K562 (cell line): ENCODE measurements at regions not wholly inside any gene's neighbourhood (a gene's known extent, or its start where the extent isn't known, plus 50 kb on each side); places are given as distances from the start of the nearest gene placed in this dataset.

Experiments used
- ATAC-seq: fragments of 200-7000 bp; cut with Tn5 transposase; 3 replicates; pipeline ENCODE4 v1.9.1; 2020; ENCODE audit warnings: moderate library complexity
- BruUV-seq: library from RNA; stranded (reverse); fragments of 400-500 nt; replicated peaks from 2 replicates; lab custom pipeline; 2021; lab: Mats Ljungman, UMichigan
- CTCF ChIA-PET: fragments of 300-600 bp; formaldehyde crosslinking; extraction: SDS; loops from one replicate; lab custom pipeline; 2021; ENCODE audit warnings: low intra/inter-chr PET ratio; lab: Yijun Ruan, JAX
- POLR2A ChIA-PET: fragments of 300-600, 350-650 bp; sonication (Branson Sonifier 250); formaldehyde crosslinking; extraction: SDS; loops from one replicate; lab custom pipeline; 2021; ENCODE audit warnings: antibody characterized with exemption, inconsistent platforms; lab: Yijun Ruan, JAX
- DNase-seq, 4 experiments: peaks; one replicate each; pipeline versions ENCODE4 v3.0.0 to v3.0.0-alpha.2; 2011 to 2018; ENCODE audit warnings: low spot score in 3 of 4, mixed read lengths in 3 of 4; ENCODE audit errors: extremely low read depth in 1 of 4
- FAIRE-seq: peaks from 2 replicates; lab custom pipeline; 2011; peaks lifted over from hg19 to GRCh38; lab: Jason Lieb, UNC
- H2AFZ ChIP-seq: 2 replicates; pipeline ENCODE4 v1.6.0; 2011; ENCODE audit warnings: low read depth, low read length, control low read depth, inconsistent platforms
- H3K27ac ChIP-seq: fragments of 200-600 bp; 3 replicates; pipeline ENCODE4 v1.8.0; 2011; ENCODE audit warnings: low read depth, mild to moderate bottlenecking, control low read depth, inconsistent platforms, low read length, moderate library complexity, mixed read lengths; ENCODE audit errors: extremely low read depth
- H3K27me3 ChIP-seq, 2 experiments: fragments of 300-600 bp in 1 of 2; 2 replicates in 1 of 2; 3 replicates in 1 of 2; pipeline versions ENCODE4 v1.6.0 to v1.8.0; 2011; ENCODE audit warnings: inconsistent platforms in 2 of 2, low read length in 2 of 2, mild to moderate bottlenecking in 1 of 2, mixed read lengths in 1 of 2, moderate library complexity in 1 of 2; ENCODE audit not compliant: control insufficient read depth in 2 of 2, insufficient read depth in 2 of 2
- H3K36me3 ChIP-seq: fragments of 300-600 bp; 3 replicates; pipeline ENCODE4 v1.8.0; 2011; ENCODE audit warnings: mild to moderate bottlenecking, low read length, inconsistent platforms; ENCODE audit not compliant: control insufficient read depth, insufficient read depth
- H3K4me1 ChIP-seq, 2 experiments: fragments of 200-600 bp in 1 of 2; replicated peaks in 1 of 2; 2 replicates in 1 of 2; 3 replicates in 1 of 2; pipeline versions ENCODE4 v1.5.1 to v1.8.0; 2011; ENCODE audit warnings: inconsistent platforms in 2 of 2, low read length in 2 of 2, mild to moderate bottlenecking in 1 of 2, mixed read lengths in 1 of 2, moderate library complexity in 1 of 2; ENCODE audit not compliant: control insufficient read depth in 2 of 2, insufficient read depth in 2 of 2
- H3K4me2 ChIP-seq: 2 replicates; pipeline ENCODE4 v1.6.1; 2011; ENCODE audit warnings: low read length, control low read depth, inconsistent platforms, mixed read lengths; ENCODE audit not compliant: insufficient read depth
- H3K4me3 ChIP-seq: fragments of 200-600 bp; sonication (generic), shearing (Covaris generic); 2 replicates; pipeline ENCODE4 v1.5.1; 2016; ENCODE audit warnings: control low read depth, inconsistent platforms
- H3K79me2 ChIP-seq: fragments of 200-600 bp; 3 replicates; pipeline ENCODE4 v1.8.0; 2011; ENCODE audit warnings: low read length, inconsistent platforms; ENCODE audit not compliant: control insufficient read depth, insufficient read depth
- H3K9ac ChIP-seq, 2 experiments: 2 replicates each; pipeline versions ENCODE4 v1.6.0 to v1.6.1; 2011; ENCODE audit warnings: low read depth in 2 of 2, low read length in 2 of 2, control low read depth in 1 of 2, inconsistent platforms in 1 of 2, mild to moderate bottlenecking in 1 of 2, mixed read lengths in 1 of 2; ENCODE audit not compliant: insufficient read depth in 1 of 2
- H3K9me1 ChIP-seq: one replicate; pipeline ENCODE4 v1.6.0; 2011; ENCODE audit warnings: inconsistent platforms, mild to moderate bottlenecking, low read length, moderate library complexity; ENCODE audit not compliant: control insufficient read depth, insufficient read depth
- H3K9me3 ChIP-seq: replicated peaks from 2 replicates; pipeline ENCODE4 v1.5.1; 2011; ENCODE audit warnings: low read depth, low read length, inconsistent platforms; ENCODE audit not compliant: control insufficient read depth, insufficient read depth
- H4K20me1 ChIP-seq: replicated peaks from 2 replicates; pipeline ENCODE4 v1.6.1; 2011; ENCODE audit warnings: low read length, inconsistent platforms, mixed read lengths; ENCODE audit not compliant: control insufficient read depth, insufficient read depth
- CUX1 ChIP-seq: fragments of 200-800 bp; sonication (Bioruptor generic); IDR thresholded peaks from 2 replicates; pipeline ENCODE4 v1.6.1; 2016; ENCODE audit warnings: missing genetic modification characterization, missing compliant biosample characterization
- HCFC1 ChIP-seq: IDR thresholded peaks from 2 replicates; pipeline ENCODE4 v1.6.1; 2012; ENCODE audit warnings: low read depth, low read length, improper control_type of control experiment
- HNRNPLL ChIP-seq: fragments of 200-400 bp; formaldehyde crosslinking; IDR thresholded peaks from 2 replicates; pipeline ENCODE4 v1.6.1; 2017; ENCODE audit warnings: low read length, low read depth, mild to moderate bottlenecking; ENCODE audit not compliant: poor library complexity, severe bottlenecking
- ILF3 ChIP-seq: fragments of 450-650 bp; IDR thresholded peaks from 2 replicates; pipeline ENCODE4 v1.6.1; 2018; ENCODE audit warnings: antibody characterized with exemption, mild to moderate bottlenecking, moderate library complexity, borderline replicate concordance
- MECOM ChIP-seq: fragments of 250-450 bp; sonication (Bioruptor Pico); IDR thresholded peaks from 2 replicates; pipeline ENCODE4 v1.8.0; 2022; ENCODE audit warnings: inconsistent platforms
- SMARCC2 ChIP-seq: fragments of 450-650 bp; IDR thresholded peaks from 2 replicates; pipeline ENCODE4 v1.6.1; 2017; ENCODE audit warnings: antibody characterized with exemption, moderate library complexity, mild to moderate bottlenecking, low read depth
- SPI1 ChIP-seq: IDR thresholded peaks from 2 replicates; pipeline ENCODE4 v1.6.1; 2011; ENCODE audit warnings: low read depth, low read length, control low read depth, borderline replicate concordance
- ZNF146 ChIP-seq: IDR thresholded peaks from one replicate; pipeline ENCODE4 v1.6.1; 2018; ENCODE audit warnings: missing compliant biosample characterization; ENCODE audit not compliant: unreplicated experiment
- WGBS: fragments of 100-300 bp; shearing (Covaris generic); methylation state at CpG from one replicate; pipeline ENCODE4 v1.1.6; 2016; ENCODE audit warnings: low coverage, mixed read lengths; ENCODE audit not compliant: insufficient coverage; ENCODE audit errors: missing lambda C conversion rate; 5-methylcytosine and 5-hydroxymethylcytosine counted together
- in situ Hi-C: fragments of 300-500 bp; cut with MboI; formaldehyde crosslinking; loops from 4 replicates; pipeline ENCODE4 v1.15.0; 2018; ENCODE audit warnings: inconsistent platforms, mixed read lengths
- intact Hi-C: fragments of 100-400 bp; cut with micrococcal nuclease; formaldehyde crosslinking; loops from 2 replicates; pipeline ENCODE4 v1.14.2; 2022
- TF ChIP-seq, protein P1 (sequence below): fragments of 250-450 bp; sonication (Bioruptor Pico); IDR thresholded peaks from 2 replicates; pipeline ENCODE4 v1.5.0; 2021; ENCODE audit warnings: mild to moderate bottlenecking, moderate library complexity
- TF ChIP-seq, protein P2 (sequence below): fragments of 450-650 bp; formaldehyde crosslinking; conservative IDR thresholded peaks from 2 replicates; pipeline ENCODE4 v1.4.0; 2022; ENCODE audit warnings: mild to moderate bottlenecking, missing genetic modification characterization

GRCh38 chr9:7226007-7226640, 468.4 kb downstream of the KDM4C start:
- Histone ChIP-seq H4K20me1 (no peaks in the 10 kb centered on the region), H3K4me2 (no peak overlapping the region), H3K36me3 (no peaks in the 10 kb centered on the region), H3K27me3 (peaks cover 0 to 10% of the 10 kb centered on the region in 2 experiments; a peak in 2 of 5 replicates), H3K79me2 (no peaks in the 10 kb centered on the region), H3K4me1 (no peaks in the 10 kb centered on the region), H3K9ac (no peak overlapping the region), H3K9me1 (no peaks in the 10 kb centered on the region), H3K4me3 (no peak overlapping the region), H2AFZ (no peak overlapping the region), H3K9me3 (no peaks in the 10 kb centered on the region), H3K27ac (no peak overlapping the region)
- ChIA-PET CTCF (interaction anchor here (0.7 kb wide), 1 partner anchor 174 kb away, joined by 3 read pairs; no protein-coding TSS in a partner anchor), POLR2A (no interaction called here)
- in situ Hi-C loops: no loop called here
- ATAC-seq (no peak), DNase-seq (no peak), FAIRE-seq (no peak)
- intact Hi-C loops: no loop called here
- 0% methylated on average over 7 of the region's 7 CpGs for WGBS
- BruUV-seq: no TSS peak
- TF ChIP-seq HNRNPLL: no peak
- TF ChIP-seq, protein P1, sequence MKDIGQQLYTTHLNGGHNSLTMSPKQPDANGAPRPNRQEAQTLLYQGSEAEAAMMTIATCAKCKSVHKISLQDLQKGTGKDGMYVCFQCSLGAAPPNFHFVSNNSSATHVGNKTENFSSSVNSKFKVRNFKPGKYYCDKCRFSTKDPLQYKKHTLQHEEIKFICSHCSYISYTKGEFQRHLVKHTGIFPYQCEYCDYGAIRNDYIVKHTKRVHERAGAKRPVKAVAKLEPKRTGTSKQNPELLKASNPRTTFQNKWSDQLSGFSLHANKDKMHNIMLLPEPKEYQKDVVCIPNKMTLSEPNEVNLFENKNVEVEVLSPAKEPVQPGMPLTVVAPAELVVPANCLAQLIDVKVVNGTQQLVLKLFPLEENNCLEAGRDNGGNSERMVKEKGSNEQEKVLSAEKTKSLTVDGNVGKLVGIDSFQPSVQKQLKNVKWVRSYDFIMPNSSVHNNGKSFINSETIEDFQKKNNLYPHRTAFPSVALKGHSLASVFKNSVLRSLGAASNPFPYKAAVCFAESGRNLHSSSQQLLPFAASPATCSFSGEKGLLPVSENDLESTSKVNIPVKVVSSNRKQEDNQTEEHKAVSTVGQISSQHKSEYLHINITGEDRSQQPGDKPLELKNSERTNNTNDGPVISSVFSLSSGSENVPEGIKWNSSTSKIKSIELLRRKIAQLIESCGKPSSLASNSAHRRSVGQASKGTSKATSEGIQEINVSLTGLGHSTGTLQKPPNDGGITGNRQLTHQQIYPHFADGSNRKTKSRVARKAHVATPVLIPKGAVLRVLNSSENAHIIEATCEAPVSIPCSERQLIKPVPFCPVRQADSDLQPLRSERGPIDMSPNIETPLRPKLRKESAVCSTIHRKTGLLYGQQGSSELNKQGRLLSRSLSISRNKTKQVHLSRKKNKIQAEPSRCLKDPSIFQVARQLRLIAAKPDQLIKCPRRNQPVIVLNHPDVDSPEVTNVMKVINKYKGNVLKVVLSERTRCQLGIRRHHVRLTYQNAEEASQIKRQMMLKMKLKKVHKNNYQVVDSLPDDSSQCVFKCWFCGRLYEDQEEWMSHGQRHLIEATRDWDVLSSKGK: no peak
- TF ChIP-seq ILF3: no peak
- TF ChIP-seq MECOM (CRISPR knock-in tag): no peak
- no peak for TF ChIP-seq CUX1 (CRISPR knock-in tag)
- no peak for TF ChIP-seq HCFC1
- TF ChIP-seq ZNF146 (CRISPR knock-in tag): no peak
- TF ChIP-seq SMARCC2: no peak
- TF ChIP-seq, protein P2, sequence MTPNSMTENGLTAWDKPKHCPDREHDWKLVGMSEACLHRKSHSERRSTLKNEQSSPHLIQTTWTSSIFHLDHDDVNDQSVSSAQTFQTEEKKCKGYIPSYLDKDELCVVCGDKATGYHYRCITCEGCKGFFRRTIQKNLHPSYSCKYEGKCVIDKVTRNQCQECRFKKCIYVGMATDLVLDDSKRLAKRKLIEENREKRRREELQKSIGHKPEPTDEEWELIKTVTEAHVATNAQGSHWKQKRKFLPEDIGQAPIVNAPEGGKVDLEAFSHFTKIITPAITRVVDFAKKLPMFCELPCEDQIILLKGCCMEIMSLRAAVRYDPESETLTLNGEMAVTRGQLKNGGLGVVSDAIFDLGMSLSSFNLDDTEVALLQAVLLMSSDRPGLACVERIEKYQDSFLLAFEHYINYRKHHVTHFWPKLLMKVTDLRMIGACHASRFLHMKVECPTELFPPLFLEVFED (CRISPR knock-in tag): no peak
- TF ChIP-seq SPI1: no peak
